GM19468 (cell line): ENCODE measurements at regions not wholly inside any gene's neighbourhood (a gene's known extent, or its start where the extent isn't known, plus 50 kb on each side); places are given as distances from the start of the nearest gene placed in this dataset.
"Not testable (repeated sequence)": the region's sequence is repeated elsewhere in the genome, so short reads cannot be mapped to it uniquely, and the experiment has no call there.

Source experiments
- ATAC-seq: cut with Tn5 transposase; IDR thresholded peaks from one replicate; pipeline ENCODE4 v1.9.1; 2021; ENCODE audit warnings: mild to moderate bottlenecking, moderate library complexity, moderate number of reproducible peaks; ENCODE audit not compliant: unreplicated experiment; ENCODE audit errors: extremely low read depth

DNA sequence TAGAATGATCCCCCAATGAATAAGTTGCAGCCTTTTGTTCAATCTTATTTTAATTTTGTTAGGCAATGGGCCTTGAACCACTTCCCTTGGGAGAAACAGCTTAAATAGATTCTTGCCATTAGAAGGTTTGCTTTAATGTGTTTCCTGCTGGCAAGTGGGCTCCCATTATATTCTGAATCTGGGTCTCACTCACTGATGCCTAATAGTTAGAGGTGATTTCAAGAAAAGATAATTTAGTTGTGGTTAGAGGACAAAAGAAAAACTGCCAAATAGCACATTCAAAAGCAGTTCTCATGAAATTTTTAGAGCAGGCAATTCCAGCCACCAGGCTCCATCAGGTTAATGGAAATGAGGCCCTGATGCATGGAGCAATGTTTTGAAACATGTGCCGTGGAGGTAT is 362.6 kb upstream of the CHORDC1 start:
- no peak for ATAC-seq

DNA sequence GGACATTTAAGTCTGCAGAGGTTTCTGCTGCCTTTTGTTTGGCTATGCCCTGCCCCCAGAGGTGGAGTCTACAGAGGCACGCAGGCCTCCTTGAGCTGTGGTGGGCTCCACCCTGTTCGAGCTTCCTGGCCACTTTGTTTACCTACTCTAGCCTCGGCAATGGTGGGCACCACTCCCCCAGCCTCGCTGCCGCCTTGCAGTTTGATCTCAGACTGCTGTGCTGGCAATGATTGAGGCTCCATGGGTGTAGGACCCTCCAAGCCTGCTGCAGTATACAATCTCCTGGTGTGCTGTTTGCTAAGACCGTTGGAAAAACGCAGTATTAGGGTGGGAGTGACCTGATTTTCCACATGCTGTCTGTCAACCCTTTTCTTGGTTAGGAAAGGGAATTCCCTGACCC is 360.1 kb upstream of the CHORDC1 start:
- ATAC-seq, result not testable (repeated sequence)

DNA sequence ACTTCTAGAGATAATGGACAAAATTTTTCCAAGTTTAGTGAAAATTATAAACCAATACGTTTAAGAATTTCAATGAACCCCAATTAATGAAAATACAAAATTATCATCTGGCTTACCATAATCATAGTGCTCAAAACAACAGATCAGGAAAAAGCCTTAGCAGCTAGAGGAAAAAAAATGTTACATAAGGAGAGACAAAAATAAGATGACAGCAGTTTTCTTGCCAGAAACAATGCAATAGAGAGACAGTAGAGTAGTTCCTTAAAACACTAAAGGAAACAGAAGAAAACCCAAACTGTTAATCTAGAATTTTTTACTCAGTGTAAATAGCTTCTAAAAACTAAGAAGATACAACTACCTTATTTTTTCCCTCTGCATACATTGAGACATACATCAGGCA is 341.7 kb upstream of the CHORDC1 start:
- ATAC-seq, result no peak

DNA sequence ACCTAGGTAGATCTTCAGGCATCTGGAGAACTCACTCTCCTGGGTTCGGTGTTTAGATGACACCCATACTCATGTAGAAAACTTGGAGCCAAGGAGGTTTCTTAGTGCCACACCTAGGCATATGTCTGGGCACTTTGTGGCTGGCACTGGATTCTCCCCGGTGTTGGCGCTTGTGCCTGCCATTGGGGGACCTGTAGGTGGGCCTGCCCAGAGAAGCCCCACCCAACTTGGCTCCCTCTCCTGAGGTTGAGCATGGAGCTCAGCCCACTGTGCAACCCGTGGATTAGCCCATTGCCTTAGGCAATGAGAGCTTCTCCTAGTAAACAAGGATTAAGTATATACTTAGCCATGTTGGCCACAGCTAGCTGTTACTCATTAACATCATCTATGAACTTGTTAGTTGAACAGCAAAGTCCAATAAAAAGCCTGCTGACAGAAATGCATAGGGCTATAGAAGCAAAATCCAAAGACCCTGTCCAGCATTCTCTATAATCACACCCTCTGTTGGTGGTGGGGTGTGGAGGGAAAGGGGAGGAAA is 335.5 kb upstream of the CHORDC1 start:
- no peak for ATAC-seq

DNA sequence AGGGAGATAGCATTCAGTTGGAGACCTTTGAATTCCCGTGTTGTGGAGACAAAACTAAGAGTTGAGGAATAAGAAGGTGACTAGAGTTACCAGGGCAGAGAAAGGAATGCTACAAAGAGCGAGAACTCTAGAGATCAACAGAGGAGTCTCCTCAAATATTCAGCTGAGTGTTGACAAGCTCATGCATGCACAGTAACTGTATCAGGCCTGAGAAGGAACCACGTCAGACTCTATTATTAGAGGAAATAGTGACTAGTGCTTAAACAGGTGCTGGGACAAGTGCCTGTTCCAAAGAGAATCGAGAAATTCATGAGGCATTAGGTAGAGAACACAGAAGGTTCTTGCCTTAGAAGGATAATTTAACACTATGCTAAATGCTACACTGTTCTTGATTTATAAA is 333.8 kb upstream of the CHORDC1 start:
- no peak for ATAC-seq

DNA sequence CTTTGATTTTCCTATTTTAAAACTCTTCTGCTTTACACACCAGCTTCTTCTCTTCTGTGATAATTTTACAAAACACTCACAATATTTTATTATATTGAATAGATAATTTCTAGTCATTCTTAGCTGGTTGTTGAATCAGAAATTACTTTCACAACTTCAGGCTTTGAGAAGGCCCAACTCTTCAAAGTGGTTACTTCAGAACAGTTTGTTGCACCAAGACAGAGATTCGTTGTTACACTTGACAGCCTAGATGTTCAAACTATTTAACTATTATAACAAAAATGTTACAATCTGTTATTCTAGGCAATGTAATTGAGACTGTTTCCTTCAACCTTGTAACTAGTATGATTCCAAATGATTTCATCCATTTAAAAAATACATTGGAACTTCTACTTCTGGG is 333.2 kb upstream of the CHORDC1 start:
- no peak for ATAC-seq

DNA sequence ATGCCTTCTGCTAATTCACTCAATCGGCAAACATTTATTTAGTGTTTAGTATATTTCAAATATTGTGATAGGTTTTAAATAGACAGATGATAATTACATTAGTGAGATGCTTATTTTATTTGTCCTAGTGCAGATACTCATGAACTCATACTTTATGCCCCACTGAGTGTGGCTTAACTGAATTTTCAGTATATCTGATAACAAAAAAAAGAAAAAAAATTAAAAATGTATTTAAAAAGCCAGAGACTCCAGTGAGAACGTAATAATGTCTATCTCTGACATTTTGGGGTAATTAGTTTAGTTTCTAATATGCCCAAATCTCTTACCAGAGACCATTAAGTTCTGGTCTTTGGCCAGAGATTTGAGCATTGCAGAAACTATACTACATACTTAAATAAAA is 332.6 kb upstream of the CHORDC1 start:
- no peak for ATAC-seq

DNA sequence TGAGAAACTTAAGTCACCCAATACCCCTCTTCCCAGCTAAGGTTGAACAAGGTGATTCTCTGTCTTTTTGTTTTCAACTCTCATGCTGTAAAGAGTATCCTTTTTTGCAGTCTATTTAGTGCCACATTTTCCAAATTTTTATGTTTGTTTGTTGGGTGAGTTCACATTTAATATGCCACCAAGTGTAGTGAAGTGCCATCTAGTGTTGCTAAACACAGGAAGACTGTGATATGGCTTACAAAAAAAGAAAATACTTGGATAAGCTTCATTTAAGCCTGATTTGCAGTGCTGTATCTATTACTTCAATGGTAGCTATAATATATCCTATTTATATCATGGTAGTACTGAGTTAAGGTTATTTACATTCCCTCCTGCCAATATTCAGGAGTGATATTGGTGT is 319.2 kb upstream of the CHORDC1 start:
- no peak for ATAC-seq

DNA sequence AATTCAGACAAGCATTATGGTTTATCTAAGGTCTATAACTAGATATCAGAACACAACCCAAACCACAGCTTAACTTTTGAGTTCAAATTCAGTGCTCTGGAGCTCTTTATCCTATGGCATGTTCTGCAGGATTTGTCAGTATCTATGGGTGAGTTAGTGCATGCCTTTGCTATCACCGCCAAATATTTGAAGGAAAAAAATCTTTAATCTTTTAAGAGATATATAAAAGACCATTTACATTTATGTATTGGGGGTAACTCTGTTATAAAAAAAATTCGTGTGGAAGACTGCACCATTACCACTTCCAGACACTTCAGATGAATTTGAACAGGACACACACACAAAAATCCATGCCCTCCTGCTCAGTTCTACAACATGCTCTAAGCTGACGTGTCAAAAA is 313.5 kb upstream of the CHORDC1 start:
- ATAC-seq, result no peak

DNA sequence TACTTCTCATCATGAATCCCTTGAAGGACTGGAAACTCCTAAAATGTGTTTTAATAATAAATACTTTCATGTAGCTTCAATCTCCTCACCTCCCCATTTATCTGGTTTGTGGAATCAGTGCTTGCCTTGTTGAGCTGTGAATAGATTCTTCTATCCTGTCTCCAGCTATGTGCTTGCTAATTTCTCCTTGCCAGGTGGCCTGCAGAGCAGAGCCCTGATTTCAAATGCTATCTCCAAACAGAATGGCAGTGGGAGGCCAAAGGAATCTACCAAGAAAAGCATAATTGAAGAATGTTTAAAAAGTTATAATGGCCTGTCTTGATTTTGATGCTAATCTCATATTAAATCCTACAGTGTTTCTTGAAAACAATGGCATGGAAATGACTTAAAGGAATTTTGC is 309.3 kb upstream of the CHORDC1 start:
- ATAC-seq, result no peak

DNA sequence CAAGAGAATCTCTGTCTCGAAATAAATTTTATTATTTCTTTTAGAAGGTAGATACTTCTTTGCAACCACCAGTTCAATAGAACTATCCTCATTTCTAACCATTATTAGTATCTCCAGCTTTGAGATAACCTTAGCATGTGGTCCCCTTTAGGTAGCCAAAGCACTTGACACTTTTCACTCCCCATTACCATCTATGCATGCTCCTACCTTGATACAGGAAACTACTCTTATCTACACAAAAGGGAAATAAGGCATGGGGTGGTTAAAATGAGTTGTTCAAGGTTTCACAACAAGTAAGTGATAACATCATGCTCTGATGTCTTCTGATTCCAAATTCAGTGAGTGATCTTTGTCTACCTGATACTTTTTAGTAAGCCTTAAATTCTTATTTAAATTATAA is 308.2 kb upstream of the CHORDC1 start:
- ATAC-seq, result no peak

DNA sequence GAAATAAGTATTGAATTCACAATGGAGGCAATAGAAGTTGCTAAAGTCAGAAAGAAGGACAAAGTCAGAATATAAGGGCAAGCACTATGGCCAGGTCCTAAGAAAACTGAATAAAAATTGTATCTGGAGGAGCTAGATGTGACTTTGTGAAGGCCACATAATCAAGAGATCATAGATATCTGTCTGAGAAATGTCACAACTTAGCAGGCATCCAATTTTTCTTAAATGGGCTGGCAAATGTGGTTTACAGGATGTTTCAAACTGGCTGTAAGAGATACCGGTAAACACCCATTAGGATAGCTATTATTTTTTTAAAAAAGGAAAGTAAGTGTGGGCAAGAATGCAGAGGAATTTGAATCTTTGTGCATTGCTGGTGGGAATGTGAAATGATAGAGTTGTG is 303.1 kb upstream of the CHORDC1 start:
- no peak for ATAC-seq

DNA sequence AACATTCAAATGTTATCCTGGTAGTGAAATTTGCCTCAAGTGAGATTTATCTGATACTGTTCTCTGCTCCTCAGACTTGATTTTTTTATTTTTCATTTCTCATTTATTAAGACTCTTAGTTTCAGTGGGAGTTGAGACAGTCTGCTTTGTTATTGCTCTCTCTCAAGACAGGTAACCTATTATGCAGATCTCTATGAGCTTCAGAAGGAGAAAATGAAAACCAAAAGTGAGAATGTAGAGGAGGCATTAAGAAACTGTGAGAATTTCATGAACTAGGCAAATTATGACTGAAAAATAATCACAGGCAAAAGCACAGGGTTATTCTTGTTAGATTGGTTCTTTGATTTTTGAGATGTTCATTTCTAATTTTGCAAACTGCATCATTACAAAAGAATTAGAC is 290.0 kb upstream of the CHORDC1 start:
- ATAC-seq, result peak; percentile 50

DNA sequence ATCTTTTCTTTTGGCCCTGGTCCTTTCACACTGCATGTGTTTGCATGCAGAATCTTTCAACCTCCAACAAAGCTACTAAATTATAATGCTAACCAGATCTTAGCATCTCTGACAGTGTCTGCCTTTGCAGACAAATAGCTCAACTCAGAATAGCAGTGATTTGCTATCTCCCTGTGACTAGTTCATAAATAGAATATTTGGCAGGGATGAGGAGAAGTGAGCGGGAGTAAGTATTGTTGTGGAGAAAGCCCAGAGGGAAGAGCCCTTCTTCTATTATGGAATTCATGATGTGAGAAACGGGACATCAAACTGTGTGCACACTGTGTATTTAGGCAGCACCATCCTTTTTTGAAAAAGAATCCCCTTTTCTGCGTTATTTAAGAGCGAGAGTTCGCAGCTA is 288.0 kb upstream of the CHORDC1 start:
- ATAC-seq, result no peak

DNA sequence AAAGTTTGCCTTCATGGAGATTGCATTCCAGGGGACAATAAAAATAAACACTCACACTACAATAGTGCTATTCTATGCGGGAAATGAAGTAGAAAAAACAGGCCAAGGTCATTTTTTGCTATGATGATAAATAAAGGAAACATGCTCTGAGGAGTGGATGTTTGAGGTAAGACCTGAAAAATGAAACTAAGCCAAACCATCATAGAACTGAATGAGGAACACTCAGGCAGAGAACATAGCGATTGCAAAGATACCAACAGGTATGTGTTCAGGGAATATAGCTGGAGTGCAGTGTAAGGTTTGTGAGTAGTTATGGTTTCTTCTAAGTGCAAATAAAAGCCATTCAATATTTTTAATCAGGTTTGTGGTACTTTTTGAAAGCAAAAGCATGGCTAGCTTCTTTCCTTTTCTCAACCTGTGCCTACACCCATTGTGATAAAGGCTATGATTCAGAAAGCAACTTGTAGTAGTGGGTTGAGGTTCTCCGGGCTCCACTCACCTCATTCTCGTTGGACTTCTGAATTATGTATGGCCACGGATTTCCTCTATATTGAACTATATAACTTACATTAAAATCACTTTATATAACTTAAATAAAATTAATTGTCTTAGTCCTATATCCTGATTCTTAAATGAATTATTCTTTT is 278.2 kb upstream of the CHORDC1 start:
- ATAC-seq, result no peak

DNA sequence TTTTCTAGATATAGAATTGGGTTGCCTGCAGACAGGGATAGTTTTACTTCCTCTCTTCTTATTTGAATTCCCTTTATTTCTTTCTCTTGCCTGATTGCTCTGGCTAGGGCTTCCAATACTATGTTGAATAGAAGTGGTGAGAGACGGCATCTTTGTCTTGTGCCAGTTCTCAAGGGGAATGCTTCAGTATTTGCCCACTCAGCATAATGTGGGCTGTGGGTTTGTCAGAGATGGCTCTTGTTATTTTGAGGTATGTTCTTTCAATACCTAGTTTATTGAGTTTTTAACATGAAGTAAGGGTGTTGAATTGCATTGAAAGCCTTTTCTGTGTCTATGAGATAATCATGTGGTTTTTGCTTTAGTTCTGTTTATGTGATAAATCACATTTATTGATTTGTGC is 273.9 kb upstream of the CHORDC1 start:
- ATAC-seq, result no peak

DNA sequence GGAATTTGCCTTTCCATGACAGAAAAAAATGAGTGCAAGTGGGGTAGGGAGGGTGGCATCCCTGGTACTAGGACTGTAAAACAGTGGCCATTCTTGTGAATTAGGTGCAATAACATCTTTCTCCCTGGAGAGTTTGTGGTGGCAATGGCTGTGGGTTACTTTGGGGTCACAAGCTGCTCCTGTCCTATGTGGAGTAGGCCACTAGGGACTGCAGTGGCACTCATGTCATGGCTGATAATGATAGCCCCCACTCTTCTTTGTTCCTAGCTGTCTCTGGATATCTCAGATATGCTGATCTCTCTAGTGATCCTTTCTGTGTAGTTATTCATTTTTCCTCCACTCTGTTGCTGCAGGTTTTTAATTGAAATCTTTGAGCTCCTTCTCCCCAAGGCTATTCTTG is 270.5 kb upstream of the CHORDC1 start:
- ATAC-seq, result no peak

DNA sequence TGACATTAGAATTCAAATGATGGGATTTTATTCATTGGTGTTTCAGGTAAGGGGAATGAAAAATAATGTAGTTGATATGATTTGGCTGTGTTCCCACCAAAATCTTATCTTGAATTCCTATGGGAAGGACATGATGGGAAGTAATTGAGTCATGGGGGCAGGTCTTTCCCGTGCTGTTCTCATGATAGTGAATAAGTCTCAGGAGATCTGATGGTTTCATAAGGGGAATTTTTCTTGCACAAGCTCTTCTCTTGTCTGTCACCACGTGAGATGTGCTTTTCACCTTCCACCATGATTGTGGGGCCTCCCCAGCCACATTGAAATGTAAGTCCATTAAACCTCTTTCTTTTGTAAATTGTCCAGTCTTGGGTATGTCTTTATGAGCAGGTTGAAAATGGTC is 268.6 kb upstream of the CHORDC1 start:
- ATAC-seq, result no peak

DNA sequence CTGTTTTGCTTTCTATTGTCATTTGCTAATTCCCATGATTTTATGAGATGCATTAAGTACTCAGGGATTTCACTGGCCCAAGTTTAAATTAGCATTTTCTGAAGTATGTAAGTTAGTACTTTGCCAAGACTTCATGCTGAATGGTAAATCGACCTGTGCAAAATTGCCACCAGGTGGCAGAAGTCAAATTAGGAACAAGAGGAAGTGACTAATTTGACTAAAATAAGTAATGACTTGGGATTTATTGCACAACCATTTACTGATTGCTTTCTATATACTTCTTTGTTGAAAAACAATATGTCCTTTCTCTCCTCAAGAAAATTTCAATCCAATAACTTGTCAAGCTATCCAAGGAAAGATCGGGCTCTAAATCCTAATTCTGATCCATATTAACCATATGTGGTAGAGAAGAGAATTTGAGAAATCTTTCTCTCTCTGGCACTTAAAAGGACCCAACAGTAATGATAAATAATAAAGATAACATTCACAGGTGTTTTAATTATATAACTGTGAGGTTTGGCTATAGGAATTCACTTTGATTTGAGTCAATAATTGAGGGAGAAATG is 253.7 kb upstream of the CHORDC1 start:
- no peak for ATAC-seq

DNA sequence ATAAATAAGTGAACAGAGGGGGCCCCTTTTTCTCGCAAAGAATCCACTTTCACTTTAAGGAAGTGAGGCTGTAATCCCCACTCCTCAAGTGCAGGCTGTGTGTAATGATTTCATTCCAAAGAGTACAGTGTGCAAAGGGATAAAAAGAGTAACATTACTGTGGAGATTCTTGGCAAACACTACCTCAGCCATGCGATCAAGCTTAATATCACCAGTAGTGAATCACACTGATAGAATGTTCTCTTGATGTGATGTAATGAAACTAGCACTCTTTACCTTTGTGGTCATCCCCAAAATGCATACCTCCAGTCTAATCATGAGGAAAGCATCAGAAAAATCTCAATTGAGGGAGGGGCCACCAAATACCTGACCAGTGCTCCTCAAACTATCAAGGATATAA is 246.1 kb upstream of the CHORDC1 start:
- no peak for ATAC-seq

DNA sequence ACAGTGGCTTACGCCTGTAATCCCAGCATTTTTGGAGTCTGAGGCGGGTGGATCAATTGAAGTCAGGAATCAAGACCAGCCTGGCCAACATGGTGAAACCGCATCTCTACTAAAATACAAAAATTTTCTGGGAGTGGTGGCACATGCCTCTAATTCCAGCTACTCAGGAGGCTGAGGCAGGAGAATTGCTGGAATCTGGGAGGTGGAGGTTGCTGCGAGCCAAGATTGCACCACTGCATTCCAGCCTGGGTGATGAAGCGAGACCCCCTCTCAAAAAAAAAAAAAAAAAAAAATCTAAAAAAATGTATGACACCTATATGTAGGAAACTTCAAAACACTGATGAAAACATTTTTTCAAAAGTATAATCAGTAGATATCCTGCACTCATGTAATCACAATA is 242.7 kb upstream of the CHORDC1 start:
- no peak for ATAC-seq

DNA sequence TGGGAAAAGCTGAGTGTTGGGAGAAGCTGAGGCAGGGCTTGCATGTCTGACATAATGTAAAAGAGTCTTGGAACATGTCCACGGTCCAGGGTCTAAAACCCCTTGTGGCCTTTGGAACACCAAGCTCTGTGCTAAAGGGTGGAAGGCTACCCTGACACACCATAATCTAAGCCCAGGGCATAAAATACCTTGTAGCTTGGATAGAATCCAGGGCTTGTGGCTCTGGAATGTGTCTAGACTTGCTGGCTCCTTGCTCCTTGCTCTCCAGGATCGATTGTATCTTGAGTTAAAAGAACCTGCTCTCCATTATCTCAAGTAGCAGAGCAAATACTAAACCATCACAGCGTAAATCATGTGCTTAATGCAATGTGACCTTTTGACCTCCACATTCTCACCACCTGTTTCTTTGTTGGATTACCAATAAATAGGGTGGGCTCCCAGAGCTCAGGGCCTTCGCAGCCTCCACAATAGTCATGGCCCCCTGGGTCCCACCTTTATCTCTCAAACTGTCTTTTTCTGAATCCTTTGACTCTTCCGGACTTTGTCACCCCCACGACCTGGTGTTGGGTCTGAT is 232.6 kb upstream of the CHORDC1 start:
- not testable (repeated sequence) for ATAC-seq
